ENCODE measurements at regions not wholly inside any gene's neighbourhood (a gene's known extent, or its start where the extent isn't known, plus 50 kb on each side); places are given as distances from the start of the nearest gene placed in this dataset.

GRCh38 chr3:27888562-27888961, 166.4 kb upstream of the EOMES start:
- Histone ChIP-seq H3K27ac (ENCODE audit: insufficient read depth, low read depth, low read length) (no peak overlapping the region), H4K20me1 (replicated peaks; ENCODE audit: control insufficient read depth, extremely low read depth, insufficient read depth, low read length) (no peaks in the 10 kb centered on the region), H2AFZ (ENCODE audit: low read depth, low read length) (no peak overlapping the region), H3K4me2 (ENCODE audit: insufficient read depth, low read length) (no peak overlapping the region), H3K27me3 (ENCODE audit: control insufficient read depth in 2 of 2, insufficient read depth in 2 of 2, low read length in 2 of 2) (no peaks in the 10 kb centered on the region), H3K9me1 (replicated peaks; ENCODE audit: control insufficient read depth, extremely low read depth, insufficient read depth, low read length) (no peaks in the 10 kb centered on the region), H3K4me1 (ENCODE audit: control insufficient read depth, extremely low read depth, insufficient read depth, low read length) (no peaks in the 10 kb centered on the region), H3K4me3 (replicated peaks in 1 of 3; ENCODE audit: insufficient read depth in 1 of 3, low read depth in 1 of 3, low read length in 3 of 3) (no peak overlapping the region), H3K36me3 (ENCODE audit: control insufficient read depth in 2 of 2, extremely low read depth in 1 of 2, insufficient read depth in 2 of 2, low read length in 2 of 2) (no peaks in the 10 kb centered on the region), H3K9ac (replicated peaks; ENCODE audit: extremely low read depth, insufficient read depth, low read length) (no peak overlapping the region), H3K79me2 (ENCODE audit: control insufficient read depth, insufficient read depth, low read length) (no peaks in the 10 kb centered on the region), H3K9me3 (replicated peaks; ENCODE audit: control insufficient read depth, insufficient read depth, low read length) (no peaks in the 10 kb centered on the region)
- CTCF ChIA-PET, result no interaction called here
- TF ChIP-seq GATA2 (IDR thresholded peaks at IDR 0.05; ENCODE audit: insufficient read depth, insufficient read length, low read depth, low read length) (no peak), JUN (IDR thresholded peaks at IDR 0.05; ENCODE audit: borderline replicate concordance, insufficient read depth, insufficient read length, low read depth) (no peak), EZH2 (IDR thresholded peaks at IDR 0.05; ENCODE audit: borderline replicate concordance, low read depth, low read length, severe bottlenecking) (no peak), MYC (IDR thresholded peaks at IDR 0.05; ENCODE audit: low read depth, low read length) (no peak), FOS (IDR thresholded peaks at IDR 0.05; ENCODE audit: borderline replicate concordance, insufficient read depth, low read length) (no peak), POLR2AphosphoS5 (IDR thresholded peaks at IDR 0.05; ENCODE audit: insufficient read depth, low read depth, low read length) (no peak), MAX (IDR thresholded peaks at IDR 0.05; ENCODE audit: insufficient read depth, insufficient read length) (no peak), POLR2A (IDR thresholded peaks at IDR 0.05; ENCODE audit: low read depth, low read length) (no peak)
- TF ChIP-seq, protein P1, sequence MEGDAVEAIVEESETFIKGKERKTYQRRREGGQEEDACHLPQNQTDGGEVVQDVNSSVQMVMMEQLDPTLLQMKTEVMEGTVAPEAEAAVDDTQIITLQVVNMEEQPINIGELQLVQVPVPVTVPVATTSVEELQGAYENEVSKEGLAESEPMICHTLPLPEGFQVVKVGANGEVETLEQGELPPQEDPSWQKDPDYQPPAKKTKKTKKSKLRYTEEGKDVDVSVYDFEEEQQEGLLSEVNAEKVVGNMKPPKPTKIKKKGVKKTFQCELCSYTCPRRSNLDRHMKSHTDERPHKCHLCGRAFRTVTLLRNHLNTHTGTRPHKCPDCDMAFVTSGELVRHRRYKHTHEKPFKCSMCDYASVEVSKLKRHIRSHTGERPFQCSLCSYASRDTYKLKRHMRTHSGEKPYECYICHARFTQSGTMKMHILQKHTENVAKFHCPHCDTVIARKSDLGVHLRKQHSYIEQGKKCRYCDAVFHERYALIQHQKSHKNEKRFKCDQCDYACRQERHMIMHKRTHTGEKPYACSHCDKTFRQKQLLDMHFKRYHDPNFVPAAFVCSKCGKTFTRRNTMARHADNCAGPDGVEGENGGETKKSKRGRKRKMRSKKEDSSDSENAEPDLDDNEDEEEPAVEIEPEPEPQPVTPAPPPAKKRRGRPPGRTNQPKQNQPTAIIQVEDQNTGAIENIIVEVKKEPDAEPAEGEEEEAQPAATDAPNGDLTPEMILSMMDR (IDR thresholded peaks at IDR 0.05; ENCODE audit: extremely low read depth in 1 of 2, insufficient read depth in 1 of 2, low read depth in 1 of 2, low read length in 2 of 2), result no peak
- intact Hi-C loops (cut with micrococcal nuclease) (no loop called here), dilution Hi-C loops (cut with MboI; ENCODE audit: extremely low pct_ligation_motif_present, low sequenced_read_pairs) (no loop called here)
- BruUV-seq (replicated peaks), result no TSS peak
- POLR2A ChIA-PET, result no interaction called here
- FAIRE-seq (no peak), DNase-seq (ENCODE audit: low read depth, low spot score) (no peak)
